ENCODE measurements at regions not wholly inside any gene's neighbourhood (a gene's known extent, or its start where the extent isn't known, plus 50 kb on each side); places are given as distances from the start of the nearest gene placed in this dataset.

GRCh38 chr18:45456090-45457021 lies 158.9 kb upstream of the SLC14A2 start:
- H3K36me3 ChIP-seq (ENCODE audit: control insufficient read depth, insufficient read depth, low read length) = no peaks in the 10 kb centered on the region
- no peak overlapping the region for H3K4me3 ChIP-seq (ENCODE audit: low read depth in 2 of 2, low read length in 2 of 2)
- H3K9me3 ChIP-seq (ENCODE audit: control insufficient read depth, insufficient read depth, low read depth, low read length) = no peaks in the 10 kb centered on the region
- H3K27me3 ChIP-seq (ENCODE audit: control insufficient read depth, insufficient read depth, low read length) = no peaks in the 10 kb centered on the region
- TF ChIP-seq, protein P1, sequence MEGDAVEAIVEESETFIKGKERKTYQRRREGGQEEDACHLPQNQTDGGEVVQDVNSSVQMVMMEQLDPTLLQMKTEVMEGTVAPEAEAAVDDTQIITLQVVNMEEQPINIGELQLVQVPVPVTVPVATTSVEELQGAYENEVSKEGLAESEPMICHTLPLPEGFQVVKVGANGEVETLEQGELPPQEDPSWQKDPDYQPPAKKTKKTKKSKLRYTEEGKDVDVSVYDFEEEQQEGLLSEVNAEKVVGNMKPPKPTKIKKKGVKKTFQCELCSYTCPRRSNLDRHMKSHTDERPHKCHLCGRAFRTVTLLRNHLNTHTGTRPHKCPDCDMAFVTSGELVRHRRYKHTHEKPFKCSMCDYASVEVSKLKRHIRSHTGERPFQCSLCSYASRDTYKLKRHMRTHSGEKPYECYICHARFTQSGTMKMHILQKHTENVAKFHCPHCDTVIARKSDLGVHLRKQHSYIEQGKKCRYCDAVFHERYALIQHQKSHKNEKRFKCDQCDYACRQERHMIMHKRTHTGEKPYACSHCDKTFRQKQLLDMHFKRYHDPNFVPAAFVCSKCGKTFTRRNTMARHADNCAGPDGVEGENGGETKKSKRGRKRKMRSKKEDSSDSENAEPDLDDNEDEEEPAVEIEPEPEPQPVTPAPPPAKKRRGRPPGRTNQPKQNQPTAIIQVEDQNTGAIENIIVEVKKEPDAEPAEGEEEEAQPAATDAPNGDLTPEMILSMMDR (IDR thresholded peaks at IDR 0.05) = no peak
- TF ChIP-seq TCF7L2 (IDR thresholded peaks at IDR 0.05; ENCODE audit: low read depth, low read length) = no peak
- no peak for TF ChIP-seq SIN3A (IDR thresholded peaks at IDR 0.05; ENCODE audit: borderline replicate concordance, insufficient read depth, low read depth, low read length)
- TF ChIP-seq, protein P2, sequence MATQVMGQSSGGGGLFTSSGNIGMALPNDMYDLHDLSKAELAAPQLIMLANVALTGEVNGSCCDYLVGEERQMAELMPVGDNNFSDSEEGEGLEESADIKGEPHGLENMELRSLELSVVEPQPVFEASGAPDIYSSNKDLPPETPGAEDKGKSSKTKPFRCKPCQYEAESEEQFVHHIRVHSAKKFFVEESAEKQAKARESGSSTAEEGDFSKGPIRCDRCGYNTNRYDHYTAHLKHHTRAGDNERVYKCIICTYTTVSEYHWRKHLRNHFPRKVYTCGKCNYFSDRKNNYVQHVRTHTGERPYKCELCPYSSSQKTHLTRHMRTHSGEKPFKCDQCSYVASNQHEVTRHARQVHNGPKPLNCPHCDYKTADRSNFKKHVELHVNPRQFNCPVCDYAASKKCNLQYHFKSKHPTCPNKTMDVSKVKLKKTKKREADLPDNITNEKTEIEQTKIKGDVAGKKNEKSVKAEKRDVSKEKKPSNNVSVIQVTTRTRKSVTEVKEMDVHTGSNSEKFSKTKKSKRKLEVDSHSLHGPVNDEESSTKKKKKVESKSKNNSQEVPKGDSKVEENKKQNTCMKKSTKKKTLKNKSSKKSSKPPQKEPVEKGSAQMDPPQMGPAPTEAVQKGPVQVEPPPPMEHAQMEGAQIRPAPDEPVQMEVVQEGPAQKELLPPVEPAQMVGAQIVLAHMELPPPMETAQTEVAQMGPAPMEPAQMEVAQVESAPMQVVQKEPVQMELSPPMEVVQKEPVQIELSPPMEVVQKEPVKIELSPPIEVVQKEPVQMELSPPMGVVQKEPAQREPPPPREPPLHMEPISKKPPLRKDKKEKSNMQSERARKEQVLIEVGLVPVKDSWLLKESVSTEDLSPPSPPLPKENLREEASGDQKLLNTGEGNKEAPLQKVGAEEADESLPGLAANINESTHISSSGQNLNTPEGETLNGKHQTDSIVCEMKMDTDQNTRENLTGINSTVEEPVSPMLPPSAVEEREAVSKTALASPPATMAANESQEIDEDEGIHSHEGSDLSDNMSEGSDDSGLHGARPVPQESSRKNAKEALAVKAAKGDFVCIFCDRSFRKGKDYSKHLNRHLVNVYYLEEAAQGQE (IDR thresholded peaks at IDR 0.05; ENCODE audit: insufficient read depth in 1 of 2, low read depth in 2 of 2, low read length in 1 of 2) = no peak
- no peak for TF ChIP-seq POLR2AphosphoS5 (IDR thresholded peaks at IDR 0.05; ENCODE audit: low read depth, low read length)
- no peak overlapping the region for H3K27ac ChIP-seq (ENCODE audit: low read length)
- BruUV-seq (replicated peaks) = no TSS peak
- no peak for ATAC-seq
- DNase-seq (ENCODE audit: low read depth, low spot score) = no peak
- CTCF ChIA-PET = no interaction called here
- POLR2A ChIA-PET = no interaction called here
- intact Hi-C loops (cut with micrococcal nuclease; ENCODE audit: unreplicated experiment) = no loop called here
- in situ Hi-C loops (cut with HindIII; ENCODE audit: low pct_unique_long_range_greater_than_20kb, low sequenced_read_pairs) = no loop called here
- H3K4me1 ChIP-seq (ENCODE audit: control insufficient read depth, insufficient read depth, low read length) = no peaks in the 10 kb centered on the region

GRCh38 chr18:45458033-45458432 lies 157.2 kb upstream of the SLC14A2 start:
- TF ChIP-seq SIN3A (IDR thresholded peaks at IDR 0.05; ENCODE audit: borderline replicate concordance, insufficient read depth, low read depth, low read length) (no peak), POLR2AphosphoS5 (IDR thresholded peaks at IDR 0.05; ENCODE audit: low read depth, low read length) (no peak), TCF7L2 (IDR thresholded peaks at IDR 0.05; ENCODE audit: low read depth, low read length) (no peak)
- TF ChIP-seq, protein P1 (IDR thresholded peaks at IDR 0.05) = no peak
- TF ChIP-seq, protein P2 (IDR thresholded peaks at IDR 0.05; ENCODE audit: insufficient read depth in 1 of 2, low read depth in 2 of 2, low read length in 1 of 2) = no peak
- DNase-seq (ENCODE audit: low read depth, low spot score) (no peak), ATAC-seq (no peak)
- in situ Hi-C loops (cut with HindIII; ENCODE audit: low pct_unique_long_range_greater_than_20kb, low sequenced_read_pairs) (no loop called here), intact Hi-C loops (cut with micrococcal nuclease; ENCODE audit: unreplicated experiment) (no loop called here)
- CTCF ChIA-PET = no interaction called here
- H3K27ac ChIP-seq (ENCODE audit: low read length) = no peak overlapping the region
- no peaks in the 10 kb centered on the region for H3K9me3 ChIP-seq (ENCODE audit: control insufficient read depth, insufficient read depth, low read depth, low read length)
- H3K4me3 ChIP-seq (ENCODE audit: low read depth in 2 of 2, low read length in 2 of 2) = no peak overlapping the region
- BruUV-seq (replicated peaks) = no TSS peak
- POLR2A ChIA-PET = no interaction called here
- H3K4me1 ChIP-seq (ENCODE audit: control insufficient read depth, insufficient read depth, low read length) = no peaks in the 10 kb centered on the region
- H3K36me3 ChIP-seq (ENCODE audit: control insufficient read depth, insufficient read depth, low read length) = no peaks in the 10 kb centered on the region
- H3K27me3 ChIP-seq (ENCODE audit: control insufficient read depth, insufficient read depth, low read length) = no peaks in the 10 kb centered on the region

Measured in Panc1 (cell line).